DOHH2 (cell line): ENCODE measurements at regions not wholly inside any gene's neighbourhood (a gene's known extent, or its start where the extent isn't known, plus 50 kb on each side); places are given as distances from the start of the nearest gene placed in this dataset.

ENCODE experiments used
- H3F3A ChIP-seq: fragments of 200-600 bp; sonication (generic), shearing (Covaris generic); 2 replicates; pipeline ENCODE4 v1.6.0; 2016; ENCODE audit warnings: antibody characterized with exemption, mild to moderate bottlenecking; ENCODE audit not compliant: control insufficient read depth, insufficient read depth
- H3K27ac ChIP-seq: fragments of 200-600 bp; sonication (generic); 2 replicates; pipeline ENCODE4 v1.5.1; 2014; ENCODE audit warnings: low read depth, mild to moderate bottlenecking, low read length, moderate library complexity
- H3K27me3 ChIP-seq: fragments of 200-600 bp; sonication (generic); 2 replicates; pipeline ENCODE4 v1.6.1; 2014; ENCODE audit warnings: mild to moderate bottlenecking, low read length, mixed read lengths; ENCODE audit not compliant: control insufficient read depth
- H3K36me3 ChIP-seq: fragments of 200-600 bp; sonication (generic); 2 replicates; pipeline ENCODE4 v1.6.1; 2014; ENCODE audit warnings: mild to moderate bottlenecking, low read length, moderate library complexity, mixed read lengths; ENCODE audit not compliant: control insufficient read depth
- H3K4me1 ChIP-seq: fragments of 200-600 bp; sonication (generic); 2 replicates; pipeline ENCODE4 v1.6.1; 2014; ENCODE audit warnings: mild to moderate bottlenecking, low read length, mixed read lengths; ENCODE audit not compliant: control insufficient read depth
- H3K4me2 ChIP-seq: fragments of 200-600 bp; sonication (generic); 2 replicates; pipeline ENCODE4 v1.6.0; 2014; ENCODE audit warnings: mild to moderate bottlenecking, low read length, moderate library complexity
- H3K4me3 ChIP-seq: fragments of 200-600 bp; sonication (generic); 2 replicates; pipeline ENCODE4 v1.5.1; 2014; ENCODE audit warnings: mild to moderate bottlenecking, low read length, mixed read lengths
- H3K79me2 ChIP-seq: fragments of 200-600 bp; sonication (generic); 2 replicates; pipeline ENCODE4 v1.6.1; 2014; ENCODE audit warnings: mild to moderate bottlenecking, low read length, mixed read lengths; ENCODE audit not compliant: control insufficient read depth
- H3K9me2 ChIP-seq: fragments of 200-600 bp; sonication (generic); replicated peaks from 2 replicates; pipeline ENCODE4 v1.6.1; 2014; ENCODE audit warnings: mild to moderate bottlenecking, low read length, mixed read lengths; ENCODE audit not compliant: control insufficient read depth
- H3K9me3 ChIP-seq: fragments of 200-600 bp; sonication (generic); 2 replicates; pipeline ENCODE4 v1.6.1; 2014; ENCODE audit warnings: antibody characterized with exemption, low read length, mixed read lengths; ENCODE audit not compliant: control insufficient read depth, insufficient read depth
- H4K20me1 ChIP-seq: fragments of 200-600 bp; sonication (generic); 2 replicates; pipeline ENCODE4 v1.6.0; 2014; ENCODE audit warnings: low read depth, mild to moderate bottlenecking, antibody characterized with exemption, low read length, moderate library complexity; ENCODE audit not compliant: control insufficient read depth, insufficient read depth
- EZH2phosphoT487 ChIP-seq: fragments of 200-600 bp; sonication (generic); IDR thresholded peaks from 2 replicates; pipeline ENCODE4 v1.6.1; 2017; ENCODE audit warnings: borderline replicate concordance, mild to moderate bottlenecking, antibody characterized with exemption, low read length, moderate library complexity, mixed read lengths
- TF ChIP-seq, protein P1 (sequence below): fragments of 200-600 bp; sonication (generic); IDR thresholded peaks from one replicate; pipeline ENCODE4 v1.5.1; 2014; ENCODE audit warnings: antibody characterized with exemption, mild to moderate bottlenecking, low read depth, low read length; ENCODE audit not compliant: poor library complexity, severe bottlenecking

DNA sequence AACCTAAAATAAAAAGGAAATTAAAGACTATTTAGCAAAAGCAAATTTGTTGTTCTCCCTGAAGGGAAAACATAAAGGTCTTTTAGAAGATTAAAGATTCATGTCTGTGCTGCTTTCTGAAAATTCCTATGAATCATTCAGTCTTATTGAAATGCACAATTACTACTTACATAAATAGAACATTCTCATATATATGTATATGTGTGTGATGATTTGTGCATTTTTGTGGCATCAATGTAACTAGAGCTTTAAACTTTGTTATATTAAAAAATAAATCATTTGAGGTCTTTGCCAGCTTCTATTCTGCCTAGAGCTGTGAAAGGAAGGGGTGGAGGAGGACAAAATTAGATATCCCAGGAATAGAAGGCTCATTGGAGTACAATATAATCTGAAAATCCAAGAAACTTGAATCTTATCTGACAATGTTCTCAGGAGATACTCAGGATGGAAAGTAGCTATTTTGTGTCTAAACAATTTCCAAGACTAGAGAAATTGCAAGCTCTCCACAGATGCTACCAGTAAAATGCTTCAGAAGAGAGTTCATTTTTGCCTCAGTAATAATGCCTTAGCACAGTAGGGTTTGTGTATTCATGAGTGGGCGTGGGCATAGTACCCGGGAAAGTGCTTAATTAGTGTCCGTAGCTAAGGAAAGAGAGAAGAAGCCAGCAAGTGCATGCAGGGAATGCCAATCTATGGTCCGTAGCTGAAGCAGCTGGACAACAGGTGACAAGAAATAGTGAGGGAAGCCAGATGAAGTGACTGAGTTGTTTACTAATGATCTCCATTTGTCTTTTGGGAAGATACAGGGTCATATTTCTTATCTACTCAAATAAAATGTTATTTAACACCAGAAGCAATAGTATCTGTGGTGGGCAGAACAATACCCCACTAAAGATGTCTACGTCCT lies 395.5 kb upstream of the NBEA start:
- Histone ChIP-seq H3K9me3 (no peaks in the 10 kb centered on the region; the same call in 1 of the 2 replicates), H3K79me2 (no peaks in the 10 kb centered on the region), H3K4me1 (no peaks in the 10 kb centered on the region), H3K27ac (no peak overlapping the region), H4K20me1 (no peaks in the 10 kb centered on the region), H3K9me2 (no peaks in the 10 kb centered on the region), H3K4me3 (no peak overlapping the region), H3K4me2 (no peak overlapping the region), H3F3A (no peaks in the 10 kb centered on the region), H3K27me3 (no peaks in the 10 kb centered on the region), H3K36me3 (no peaks in the 10 kb centered on the region)
- TF ChIP-seq, protein P1, sequence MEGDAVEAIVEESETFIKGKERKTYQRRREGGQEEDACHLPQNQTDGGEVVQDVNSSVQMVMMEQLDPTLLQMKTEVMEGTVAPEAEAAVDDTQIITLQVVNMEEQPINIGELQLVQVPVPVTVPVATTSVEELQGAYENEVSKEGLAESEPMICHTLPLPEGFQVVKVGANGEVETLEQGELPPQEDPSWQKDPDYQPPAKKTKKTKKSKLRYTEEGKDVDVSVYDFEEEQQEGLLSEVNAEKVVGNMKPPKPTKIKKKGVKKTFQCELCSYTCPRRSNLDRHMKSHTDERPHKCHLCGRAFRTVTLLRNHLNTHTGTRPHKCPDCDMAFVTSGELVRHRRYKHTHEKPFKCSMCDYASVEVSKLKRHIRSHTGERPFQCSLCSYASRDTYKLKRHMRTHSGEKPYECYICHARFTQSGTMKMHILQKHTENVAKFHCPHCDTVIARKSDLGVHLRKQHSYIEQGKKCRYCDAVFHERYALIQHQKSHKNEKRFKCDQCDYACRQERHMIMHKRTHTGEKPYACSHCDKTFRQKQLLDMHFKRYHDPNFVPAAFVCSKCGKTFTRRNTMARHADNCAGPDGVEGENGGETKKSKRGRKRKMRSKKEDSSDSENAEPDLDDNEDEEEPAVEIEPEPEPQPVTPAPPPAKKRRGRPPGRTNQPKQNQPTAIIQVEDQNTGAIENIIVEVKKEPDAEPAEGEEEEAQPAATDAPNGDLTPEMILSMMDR, result no peak
- no peak for TF ChIP-seq EZH2phosphoT487

- Histone ChIP-seq H3K27me3 (no peaks in the 10 kb centered on the region), H3K79me2 (no peaks in the 10 kb centered on the region), H3K4me2 (no peak overlapping the region), H3K4me1 (no peaks in the 10 kb centered on the region), H3K4me3 (no peak overlapping the region), H3K9me3 (no peaks in the 10 kb centered on the region; the same call in 1 of the 2 replicates), H3K9me2 (no peaks in the 10 kb centered on the region), H3K36me3 (no peaks in the 10 kb centered on the region), H4K20me1 (no peaks in the 10 kb centered on the region), H3F3A (no peaks in the 10 kb centered on the region), H3K27ac (no peak overlapping the region)
- TF ChIP-seq, protein P1, result no peak
- TF ChIP-seq EZH2phosphoT487, result no peak
Observed at GRCh38 chr13:34547929-34548328, 394.1 kb upstream of the NBEA start.

DNA sequence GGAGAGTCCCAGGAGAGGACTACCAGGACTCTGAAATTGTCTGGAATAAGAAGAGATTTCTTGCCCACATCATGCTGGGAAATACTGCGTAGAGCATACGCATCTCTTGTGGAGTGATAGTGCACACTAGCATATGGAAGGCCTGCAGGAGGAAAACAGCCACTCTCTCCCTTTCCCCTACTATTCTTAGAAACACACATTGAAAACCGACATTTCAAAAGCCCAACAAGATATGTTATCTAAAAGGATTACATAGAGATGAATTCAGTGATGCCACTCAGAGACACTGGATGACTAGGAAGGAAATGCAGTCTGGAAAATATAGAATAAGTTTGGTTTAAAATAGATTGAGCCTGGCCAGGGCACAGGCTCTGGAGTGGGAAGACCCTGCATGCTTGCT lies 388.7 kb upstream of the NBEA start:
- Histone ChIP-seq H3K9me2 (no peaks in the 10 kb centered on the region), H4K20me1 (no peaks in the 10 kb centered on the region)

More for the DNA sequence above, 388.7 kb upstream of the NBEA start:
- no peak overlapping the region for H3K27ac ChIP-seq
- TF ChIP-seq, protein P1, result no peak
- no peak for TF ChIP-seq EZH2phosphoT487
- H3K4me2 ChIP-seq, result no peak overlapping the region
- no peaks in the 10 kb centered on the region for H3K27me3 ChIP-seq
- no peaks in the 10 kb centered on the region; the same call in 1 of the 2 replicates for H3K9me3 ChIP-seq
- no peaks in the 10 kb centered on the region for H3F3A ChIP-seq
- H3K4me3 ChIP-seq, result no peak overlapping the region
- no peaks in the 10 kb centered on the region for H3K36me3 ChIP-seq
- H3K79me2 ChIP-seq, result no peaks in the 10 kb centered on the region
- H3K4me1 ChIP-seq, result no peaks in the 10 kb centered on the region
